Naive B cell (primary cell): ENCODE measurements at regions not wholly inside any gene's neighbourhood (a gene's known extent, or its start where the extent isn't known, plus 50 kb on each side); places are given as distances from the start of the nearest gene placed in this dataset.
A peak's percentile ranks its signal among the peaks of the same experiment; 100 is the strongest.

Source experiments
- ATAC-seq, 2 donors: fragments of 150-1000 bp; cut with Tn5 transposase; 2 replicates each; pipeline ENCODE4 v1.10.0; 2021; ENCODE audit warnings: low read depth in 2 of 2, mild to moderate bottlenecking in 2 of 2, moderate library complexity in 2 of 2
- DNase-seq: peaks from one replicate; pipeline ENCODE4 v3.0.0; 2022
- H3K27ac Mint-ChIP-seq, 6 donors: one replicate each; pipeline ENCODE4 v1.8.0; 2020 to 2022; ENCODE audit warnings: mild to moderate bottlenecking in 6 of 6, mixed read lengths in 6 of 6, moderate library complexity in 5 of 6, inconsistent platforms in 2 of 6
- H3K27me3 Mint-ChIP-seq, 3 donors: one replicate each; pipeline ENCODE4 v1.8.0; 2021 to 2022; ENCODE audit warnings: mixed read lengths in 3 of 3, mild to moderate bottlenecking in 1 of 3
- H3K36me3 Mint-ChIP-seq, 2 donors: one replicate each; pipeline ENCODE4 v1.8.0; 2020 to 2022; ENCODE audit warnings: mixed read lengths in 2 of 2, inconsistent platforms in 1 of 2, mild to moderate bottlenecking in 1 of 2
- H3K4me1 Mint-ChIP-seq, 3 donors: one replicate each; pipeline ENCODE4 v1.8.0; 2020 to 2022; ENCODE audit warnings: mixed read lengths in 3 of 3, inconsistent platforms in 1 of 3, mild to moderate bottlenecking in 1 of 3, moderate library complexity in 1 of 3
- H3K4me3 Mint-ChIP-seq, 8 donors: one replicate each; pipeline ENCODE4 v1.8.0; 2020 to 2022; ENCODE audit warnings: mild to moderate bottlenecking in 8 of 8, mixed read lengths in 8 of 8, moderate library complexity in 8 of 8, inconsistent platforms in 2 of 8
- H3K9me3 Mint-ChIP-seq, 7 donors: one replicate each; pipeline ENCODE4 v1.8.0; 2020 to 2022; ENCODE audit warnings: mixed read lengths in 7 of 7, mild to moderate bottlenecking in 5 of 7, inconsistent platforms in 2 of 7, moderate library complexity in 1 of 7

DNA sequence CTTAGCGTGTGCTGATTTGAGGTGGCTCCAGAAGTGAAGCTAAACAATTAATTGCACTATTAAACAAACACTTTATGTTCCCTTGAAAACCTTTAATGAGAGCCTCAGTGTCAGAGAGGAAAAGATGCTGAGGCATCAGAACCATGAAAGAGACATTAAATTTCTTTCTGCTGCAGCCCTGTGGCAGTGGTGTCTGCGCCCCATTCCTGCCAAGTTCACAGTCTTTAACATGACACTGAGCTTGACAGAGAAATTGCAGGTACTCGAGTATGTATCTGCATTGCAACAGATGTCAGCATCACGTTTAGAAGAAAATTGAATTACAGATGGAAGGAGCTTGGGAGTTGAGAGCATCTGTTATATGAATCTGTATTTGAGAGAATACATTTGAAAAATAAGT lies 111.3 kb upstream of the CREB1 start:
- Mint-ChIP-seq H3K4me3 (no peak overlapping the region), H3K27me3 (no peaks in the 10 kb centered on the region), H3K36me3 (peaks cover 10 to 16% of the 10 kb centered on the region in 2 donors), H3K4me1 (peaks cover 0 to 4% (median 0%) of the 10 kb centered on the region in 3 donors), H3K9me3 (peaks cover 0 to 5% (median 0%) of the 10 kb centered on the region in 7 donors), H3K27ac (no peak overlapping the region)
- no peak for DNase-seq
- ATAC-seq: no peak

DNA sequence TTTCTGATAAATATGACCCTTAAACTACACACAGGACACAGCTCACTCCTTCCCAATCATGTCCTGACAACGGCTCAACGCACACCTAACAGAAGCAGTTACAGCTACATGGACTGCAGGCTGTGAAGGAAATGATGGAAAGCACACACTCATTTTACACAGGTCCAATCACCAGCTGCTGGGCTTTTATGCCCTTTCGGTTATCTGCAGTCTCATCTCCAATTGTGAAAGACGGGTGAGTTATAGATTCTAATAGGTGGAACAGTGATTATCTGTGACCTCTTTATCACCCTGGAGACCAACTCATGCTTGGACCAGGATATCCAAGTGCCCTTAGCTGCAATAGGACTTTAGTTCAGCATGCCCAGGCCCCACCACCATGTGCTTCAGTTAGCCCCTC lies 110.4 kb upstream of the CREB1 start:
- no peak for ATAC-seq
- H3K36me3 Mint-ChIP-seq: peaks cover 10 to 22% of the 10 kb centered on the region in 2 donors
- H3K27me3 Mint-ChIP-seq: no peaks in the 10 kb centered on the region

DNA sequence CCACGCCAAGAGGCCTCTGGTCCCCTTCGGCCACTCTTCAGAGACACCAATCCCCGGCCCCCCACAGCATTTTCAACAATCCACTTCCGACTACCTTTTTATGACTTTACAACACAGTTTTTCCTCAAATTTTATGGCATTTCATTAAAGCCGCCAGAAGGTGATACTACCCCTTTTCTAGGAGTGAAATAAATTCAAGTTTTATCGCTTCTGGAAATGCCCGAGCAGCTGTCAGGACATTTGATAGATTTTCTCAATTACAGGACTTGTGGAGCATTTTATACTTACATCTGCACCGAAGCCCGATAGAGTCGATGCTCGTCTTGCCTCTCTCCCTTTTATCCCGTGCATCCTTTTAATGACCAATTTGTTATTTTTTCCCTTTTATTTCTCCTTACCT lies 108.1 kb upstream of the CREB1 start:
- Mint-ChIP-seq H3K4me1 (peaks cover 3 to 11% (median 8%) of the 10 kb centered on the region in 3 donors), H3K27ac (no peak overlapping the region), H3K36me3 (peaks cover 5 to 22% of the 10 kb centered on the region in 2 donors), H3K9me3 (peaks cover 0 to 10% (median 3%) of the 10 kb centered on the region in 7 donors), H3K4me3 (no peak overlapping the region), H3K27me3 (no peaks in the 10 kb centered on the region)
- ATAC-seq (no peak), DNase-seq (no peak)

More for the DNA sequence above, 110.4 kb upstream of the CREB1 start:
- H3K4me3 Mint-ChIP-seq: no peak overlapping the region
- peaks cover 0 to 10% (median 3%) of the 10 kb centered on the region in 7 donors for H3K9me3 Mint-ChIP-seq
- H3K27ac Mint-ChIP-seq: peak overlapping the region in 1 of 6 donors; percentile 71
- peaks cover 3 to 11% (median 8%) of the 10 kb centered on the region in 3 donors for H3K4me1 Mint-ChIP-seq
- no peak for DNase-seq

- DNase-seq (no peak), ATAC-seq (no peak)
- Mint-ChIP-seq H3K4me1 (peaks cover 3 to 11% (median 8%) of the 10 kb centered on the region in 3 donors), H3K36me3 (peaks cover 5 to 22% of the 10 kb centered on the region in 2 donors), H3K4me3 (no peak overlapping the region), H3K27ac (no peak overlapping the region), H3K27me3 (no peaks in the 10 kb centered on the region), H3K9me3 (peaks cover 0 to 10% (median 3%) of the 10 kb centered on the region in 7 donors)
Observed at GRCh38 chr2:207422380-207422779, 107.4 kb upstream of the CREB1 start.

- ATAC-seq: peak; percentile 85 to 90
- no peak overlapping the region for H3K4me3 Mint-ChIP-seq
- peaks cover 0 to 10% (median 3%) of the 10 kb centered on the region in 7 donors for H3K9me3 Mint-ChIP-seq
- peak; percentile 31 for DNase-seq
- H3K27ac Mint-ChIP-seq: peak overlapping the region in 4 of 6 donors; percentile 16 to 75 (median 39)
- peaks cover 5 to 22% of the 10 kb centered on the region in 2 donors for H3K36me3 Mint-ChIP-seq
- peaks cover 3 to 11% (median 8%) of the 10 kb centered on the region in 3 donors for H3K4me1 Mint-ChIP-seq
- H3K27me3 Mint-ChIP-seq: no peaks in the 10 kb centered on the region
Observed at GRCh38 chr2:207423886-207424285, 105.9 kb upstream of the CREB1 start.

DNA sequence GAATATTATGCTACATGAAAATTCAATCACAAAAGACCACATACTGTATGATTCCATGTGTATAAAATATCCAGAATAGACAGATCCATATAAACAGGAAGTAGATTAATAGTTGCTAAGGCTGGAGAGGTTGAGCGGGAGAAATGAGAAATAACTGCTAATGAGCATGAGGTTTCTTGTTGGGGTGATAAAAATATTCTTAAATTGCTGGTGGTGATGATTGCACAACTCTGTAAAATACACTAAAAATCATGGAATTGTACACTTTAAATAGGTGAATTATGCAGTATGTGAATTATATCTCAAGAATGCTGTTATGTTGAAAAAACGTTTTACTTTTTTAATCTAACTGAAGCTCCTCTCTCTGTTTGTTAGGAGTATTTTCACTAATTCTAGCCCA lies 101.8 kb upstream of the CREB1 start:
- ATAC-seq: no peak
- Mint-ChIP-seq H3K9me3 (peaks cover 0 to 9% (median 3%) of the 10 kb centered on the region in 7 donors), H3K4me1 (peaks cover 3 to 11% (median 8%) of the 10 kb centered on the region in 3 donors), H3K27ac (no peak overlapping the region), H3K36me3 (peaks cover 0 to 10% of the 10 kb centered on the region in 2 donors), H3K27me3 (no peaks in the 10 kb centered on the region), H3K4me3 (no peak overlapping the region)
- DNase-seq: no peak

DNA sequence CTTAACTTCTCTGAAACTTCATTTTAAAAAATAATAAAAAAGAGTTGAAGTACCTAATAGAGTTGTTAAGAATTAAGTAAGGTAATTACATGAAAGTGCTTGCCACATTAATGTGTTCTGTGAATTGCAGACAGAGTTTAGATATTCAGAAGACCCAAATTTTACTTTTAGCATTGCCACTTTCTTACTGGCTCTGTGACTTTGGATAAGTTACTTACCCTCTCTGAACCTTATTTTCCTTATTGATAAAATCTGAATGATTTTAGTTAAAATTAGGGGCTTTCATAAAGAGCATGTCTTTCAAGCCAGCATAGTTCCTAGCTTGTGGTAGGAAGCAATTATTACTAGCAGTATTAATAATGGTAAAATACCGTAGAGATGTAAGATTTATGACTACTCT lies 101.2 kb upstream of the CREB1 start:
- peaks cover 3 to 7% (median 5%) of the 10 kb centered on the region in 3 donors for H3K4me1 Mint-ChIP-seq
- peaks cover 0 to 4% of the 10 kb centered on the region in 2 donors for H3K36me3 Mint-ChIP-seq
- H3K27me3 Mint-ChIP-seq: no peaks in the 10 kb centered on the region
- no peak overlapping the region for H3K4me3 Mint-ChIP-seq
- ATAC-seq (no peak), DNase-seq (no peak)
- H3K9me3 Mint-ChIP-seq: peaks cover 0 to 3% (median 0%) of the 10 kb centered on the region in 7 donors
- H3K27ac Mint-ChIP-seq: no peak overlapping the region

DNA sequence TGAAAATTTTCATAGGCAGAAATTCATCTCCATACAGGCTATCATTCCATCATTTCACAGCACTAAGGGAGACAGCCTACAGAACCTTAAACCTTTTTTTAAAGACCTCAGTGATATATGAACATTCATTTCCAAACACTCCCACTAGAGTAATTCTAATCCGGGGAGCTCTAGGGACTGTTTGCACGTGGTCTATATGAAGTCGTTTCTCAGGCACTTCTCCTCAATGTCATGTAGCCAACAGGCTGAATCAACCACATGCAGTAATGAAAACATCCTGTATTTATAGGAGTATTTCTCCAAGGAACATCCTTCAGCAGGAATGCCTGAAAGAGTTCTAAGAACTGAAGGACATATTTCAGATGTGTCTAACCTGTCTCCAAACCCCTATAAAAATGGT lies 97.3 kb upstream of the CREB1 start:
- no peak for ATAC-seq
- peaks cover 0 to 5% (median 0%) of the 10 kb centered on the region in 3 donors for H3K27me3 Mint-ChIP-seq
- no peaks in the 10 kb centered on the region for H3K4me1 Mint-ChIP-seq
- no peaks in the 10 kb centered on the region for H3K9me3 Mint-ChIP-seq
- no peak for DNase-seq
- H3K27ac Mint-ChIP-seq: no peak overlapping the region
- peaks cover 0 to 6% of the 10 kb centered on the region in 2 donors for H3K36me3 Mint-ChIP-seq
- no peak overlapping the region for H3K4me3 Mint-ChIP-seq

DNA sequence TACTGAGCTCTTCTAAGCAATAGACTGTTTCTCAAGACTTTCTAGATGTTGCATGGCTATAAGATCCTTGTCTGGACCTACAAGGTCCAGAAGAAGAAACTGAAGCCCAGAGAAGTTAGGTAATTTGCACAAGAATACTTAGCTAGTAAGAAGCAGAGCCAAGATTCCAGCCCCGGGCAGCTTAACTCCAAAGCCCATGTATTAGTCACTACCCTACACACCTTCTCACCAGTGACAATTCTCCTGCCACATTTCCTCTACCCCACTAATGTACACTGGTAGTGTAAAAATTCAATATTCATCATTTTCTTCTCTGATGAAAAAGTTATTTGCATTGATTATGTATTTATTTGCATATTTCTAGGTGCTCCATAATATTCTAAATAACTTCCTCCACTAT lies 95.5 kb upstream of the CREB1 start:
- Mint-ChIP-seq H3K4me1 (no peaks in the 10 kb centered on the region), H3K27ac (no peak overlapping the region), H3K4me3 (no peak overlapping the region), H3K36me3 (peaks cover 0 to 6% of the 10 kb centered on the region in 2 donors), H3K9me3 (peaks cover 0 to under 1% (median 0%) of the 10 kb centered on the region in 7 donors), H3K27me3 (peaks cover 0 to 5% (median 0%) of the 10 kb centered on the region in 3 donors)
- ATAC-seq (no peak), DNase-seq (no peak)

GRCh38 chr2:207434899-207435465 lies 94.8 kb upstream of the CREB1 start:
- peaks cover 0 to 6% of the 10 kb centered on the region in 2 donors for H3K36me3 Mint-ChIP-seq
- no peak for ATAC-seq
- no peak overlapping the region for H3K27ac Mint-ChIP-seq
- H3K4me1 Mint-ChIP-seq: no peaks in the 10 kb centered on the region
- peaks cover 0 to 5% (median 0%) of the 10 kb centered on the region in 3 donors for H3K27me3 Mint-ChIP-seq
- DNase-seq: no peak
- H3K9me3 Mint-ChIP-seq: peaks cover 0 to 5% (median 2%) of the 10 kb centered on the region in 7 donors
- H3K4me3 Mint-ChIP-seq: no peak overlapping the region

- H3K4me1 Mint-ChIP-seq: no peaks in the 10 kb centered on the region
- H3K27me3 Mint-ChIP-seq: peaks cover 0 to 5% (median 0%) of the 10 kb centered on the region in 3 donors
Observed at GRCh38 chr2:207437136-207437523, 92.6 kb upstream of the CREB1 start.

DNA sequence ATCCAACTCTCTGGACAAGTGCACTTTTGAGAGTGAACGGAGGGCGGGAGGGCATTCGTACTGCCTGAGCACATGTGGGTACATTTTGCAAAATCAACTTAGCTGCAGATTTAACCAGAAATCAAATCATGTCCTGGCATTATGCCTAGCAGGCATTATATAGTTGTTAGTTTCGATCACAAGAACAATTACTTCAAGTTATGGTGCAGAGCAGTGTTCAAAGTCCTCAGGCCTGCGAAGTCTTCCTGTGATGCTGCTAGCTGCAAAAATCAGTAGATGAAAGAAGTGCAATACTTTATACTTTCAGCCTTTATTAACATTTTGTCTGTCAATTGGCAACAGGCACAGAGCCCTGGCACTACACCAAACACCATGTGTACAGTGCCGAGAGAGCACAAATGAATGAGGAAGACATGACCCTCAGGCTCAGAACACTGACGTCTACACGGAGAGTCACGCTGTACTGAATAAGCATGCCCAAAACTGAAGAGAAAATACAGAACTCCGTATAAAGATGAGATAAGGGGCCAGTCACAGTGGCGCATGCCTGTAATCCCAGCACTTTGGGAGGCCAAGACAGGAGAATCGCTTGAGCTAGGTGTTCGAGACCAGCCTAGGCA lies 92.1 kb upstream of the CREB1 start:
- Mint-ChIP-seq H3K4me3 (no peak overlapping the region), H3K27ac (no peak overlapping the region), H3K27me3 (peaks cover 0 to 5% (median 0%) of the 10 kb centered on the region in 3 donors), H3K4me1 (no peaks in the 10 kb centered on the region), H3K36me3 (peaks cover 0 to 6% of the 10 kb centered on the region in 2 donors), H3K9me3 (peaks cover 0 to 5% (median 2%) of the 10 kb centered on the region in 7 donors)
- ATAC-seq (no peak), DNase-seq (no peak)

More at GRCh38 chr2:207437136-207437523, 92.6 kb upstream of the CREB1 start:
- DNase-seq: no peak
- H3K4me3 Mint-ChIP-seq: no peak overlapping the region
- peaks cover 0 to 6% of the 10 kb centered on the region in 2 donors for H3K36me3 Mint-ChIP-seq
- H3K27ac Mint-ChIP-seq: no peak overlapping the region
- no peak for ATAC-seq
- H3K9me3 Mint-ChIP-seq: peaks cover 0 to 5% (median 2%) of the 10 kb centered on the region in 7 donors

DNA sequence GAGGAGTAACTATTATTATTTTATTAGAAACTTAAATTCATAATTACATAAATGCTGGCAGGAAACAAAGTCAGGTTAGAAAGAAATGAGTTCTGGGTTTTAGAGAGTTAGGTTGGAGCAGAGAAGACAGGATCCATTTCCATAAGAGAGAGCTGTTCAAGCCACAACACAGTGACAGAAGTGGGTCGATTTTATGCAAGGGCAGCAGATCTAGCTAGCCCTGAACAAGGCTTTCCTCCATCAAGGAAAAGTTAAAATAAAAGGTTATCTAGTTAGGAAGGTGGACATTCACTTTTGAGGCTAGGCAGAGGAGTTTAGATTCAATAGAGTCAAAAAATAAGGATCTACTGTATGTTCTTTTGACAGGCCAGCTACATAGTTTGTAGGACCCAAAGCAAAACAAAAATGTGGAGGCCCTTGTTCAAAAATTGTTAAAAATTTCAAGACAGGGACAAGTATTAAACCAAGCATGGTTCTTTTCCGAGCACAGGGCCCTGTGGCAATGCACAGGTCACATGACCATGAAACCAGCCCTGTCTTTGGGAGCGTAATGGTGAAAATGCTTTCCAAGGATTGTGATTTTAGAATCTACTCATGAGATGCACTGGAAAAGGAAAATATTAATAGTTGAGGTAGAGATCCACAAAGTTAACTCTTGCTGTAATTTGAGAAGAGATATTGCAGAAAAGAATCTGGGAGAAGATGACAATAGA lies 91.2 kb upstream of the CREB1 start:
- H3K4me1 Mint-ChIP-seq: no peaks in the 10 kb centered on the region
- H3K36me3 Mint-ChIP-seq: peaks cover 0 to 6% of the 10 kb centered on the region in 2 donors
- DNase-seq (no peak), ATAC-seq (no peak)
- peaks cover 0 to 5% (median 0%) of the 10 kb centered on the region in 3 donors for H3K27me3 Mint-ChIP-seq
- H3K9me3 Mint-ChIP-seq: peaks cover 0 to 5% (median 2%) of the 10 kb centered on the region in 7 donors
- no peak overlapping the region for H3K4me3 Mint-ChIP-seq
- no peak overlapping the region for H3K27ac Mint-ChIP-seq
